ENCODE measurements at regions not wholly inside any gene's neighbourhood (a gene's known extent, or its start where the extent isn't known, plus 50 kb on each side); places are given as distances from the start of the nearest gene placed in this dataset.

DNA sequence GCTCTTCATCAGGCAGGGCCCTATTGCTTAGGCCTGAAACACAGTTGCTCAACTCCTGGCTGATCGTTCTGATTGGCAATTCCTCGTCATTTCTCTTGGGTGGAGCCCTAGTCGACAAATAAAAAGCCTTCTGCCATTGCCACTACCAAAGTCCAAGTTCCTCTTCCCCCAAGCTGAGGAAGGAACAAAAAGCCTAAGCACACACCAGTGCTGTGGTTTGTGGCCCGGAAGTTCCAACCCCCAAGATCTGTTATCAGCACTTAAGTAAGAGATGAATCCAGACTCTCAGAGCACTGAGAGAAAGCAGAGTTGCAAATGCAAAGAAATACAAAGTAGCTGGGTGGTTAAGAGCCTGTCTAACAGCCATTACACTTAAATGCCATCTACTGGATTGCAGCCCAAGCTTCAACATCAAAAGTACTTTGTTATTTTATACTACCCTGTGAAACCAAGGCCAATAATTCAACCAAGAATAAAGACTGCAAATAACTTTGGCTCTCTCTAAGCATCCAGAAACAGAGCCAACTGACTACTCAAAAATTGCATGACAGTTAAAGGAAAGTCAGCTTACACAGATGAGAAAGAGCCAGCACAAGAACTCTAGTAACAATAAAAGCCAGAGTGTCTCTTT, 1024.0 kb downstream of the GRIK2 start:
- TF ChIP-seq POLR2A (IDR thresholded peaks at IDR 0.05), result no peak
- WGBS, 2 donors, result 73 to 82% methylated on average over 4 of the region's 4 CpGs

DNA sequence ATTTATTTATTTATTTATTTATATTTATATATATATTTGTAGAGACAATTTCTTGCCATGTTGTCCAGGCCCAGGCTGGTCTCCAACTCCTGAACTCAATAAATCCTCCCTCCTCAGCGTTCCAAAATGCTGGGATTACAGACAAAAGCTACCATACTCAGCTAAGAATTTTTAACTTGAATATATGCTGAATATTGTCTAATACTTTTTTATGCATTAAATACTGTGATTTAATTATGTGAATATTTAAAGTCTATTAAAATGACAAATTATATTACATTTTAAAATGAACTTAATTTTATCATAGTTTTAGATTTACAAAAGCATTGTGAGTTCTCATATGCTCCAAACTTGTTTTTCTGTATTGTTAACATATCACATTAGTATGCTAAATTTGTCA, 1022.4 kb downstream of the GRIK2 start:
- DNase-seq (ENCODE audit: low spot score in 2 of 2), result no peak
- 85 to 87% methylated on average over 1 of the region's 1 CpG for WGBS, 2 donors
- no peaks in the 10 kb centered on the region for H3K9me3 ChIP-seq
- no peak overlapping the region for H3K4me3 ChIP-seq
- H3K4me1 ChIP-seq, result no peaks in the 10 kb centered on the region
- H3K36me3 ChIP-seq, result no peaks in the 10 kb centered on the region
- TF ChIP-seq EP300 (IDR thresholded peaks at IDR 0.05) (no peak), POLR2A (IDR thresholded peaks at IDR 0.05) (no peak)
- TF ChIP-seq, protein P1, sequence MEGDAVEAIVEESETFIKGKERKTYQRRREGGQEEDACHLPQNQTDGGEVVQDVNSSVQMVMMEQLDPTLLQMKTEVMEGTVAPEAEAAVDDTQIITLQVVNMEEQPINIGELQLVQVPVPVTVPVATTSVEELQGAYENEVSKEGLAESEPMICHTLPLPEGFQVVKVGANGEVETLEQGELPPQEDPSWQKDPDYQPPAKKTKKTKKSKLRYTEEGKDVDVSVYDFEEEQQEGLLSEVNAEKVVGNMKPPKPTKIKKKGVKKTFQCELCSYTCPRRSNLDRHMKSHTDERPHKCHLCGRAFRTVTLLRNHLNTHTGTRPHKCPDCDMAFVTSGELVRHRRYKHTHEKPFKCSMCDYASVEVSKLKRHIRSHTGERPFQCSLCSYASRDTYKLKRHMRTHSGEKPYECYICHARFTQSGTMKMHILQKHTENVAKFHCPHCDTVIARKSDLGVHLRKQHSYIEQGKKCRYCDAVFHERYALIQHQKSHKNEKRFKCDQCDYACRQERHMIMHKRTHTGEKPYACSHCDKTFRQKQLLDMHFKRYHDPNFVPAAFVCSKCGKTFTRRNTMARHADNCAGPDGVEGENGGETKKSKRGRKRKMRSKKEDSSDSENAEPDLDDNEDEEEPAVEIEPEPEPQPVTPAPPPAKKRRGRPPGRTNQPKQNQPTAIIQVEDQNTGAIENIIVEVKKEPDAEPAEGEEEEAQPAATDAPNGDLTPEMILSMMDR (IDR thresholded peaks at IDR 0.05), result no peak
- H3K27ac ChIP-seq, result no peak overlapping the region
- no peaks in the 10 kb centered on the region for H3K27me3 ChIP-seq

More for the DNA sequence above, 1024.0 kb downstream of the GRIK2 start:
- H3K4me1 ChIP-seq, result no peaks in the 10 kb centered on the region
- H3K4me3 ChIP-seq, result no peak overlapping the region
- no peaks in the 10 kb centered on the region for H3K36me3 ChIP-seq
- no peak overlapping the region for H3K27ac ChIP-seq
- no peaks in the 10 kb centered on the region for H3K9me3 ChIP-seq
- DNase-seq (ENCODE audit: low spot score in 2 of 2), result no peak
- no peaks in the 10 kb centered on the region for H3K27me3 ChIP-seq

DNA sequence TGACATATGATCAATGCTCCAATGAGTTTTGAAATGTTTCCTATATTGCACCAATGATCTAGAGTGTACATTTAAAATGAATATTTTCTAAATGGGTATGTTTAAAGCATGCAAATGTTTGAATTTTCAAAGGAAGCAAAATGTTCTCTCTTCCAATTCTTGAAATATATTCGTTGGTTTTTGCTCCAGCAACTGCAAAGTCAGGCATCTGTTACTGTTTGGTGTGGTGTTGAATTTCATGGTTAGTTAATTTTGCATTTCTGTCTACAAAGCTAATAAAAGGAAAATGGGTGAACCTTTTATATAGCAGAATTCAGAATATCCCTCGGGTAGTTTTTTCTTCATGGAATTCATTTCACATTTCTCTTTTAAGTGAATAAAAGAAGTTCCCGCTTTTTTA, 1018.3 kb downstream of the GRIK2 start:
- Histone ChIP-seq H3K27me3 (no peaks in the 10 kb centered on the region), H3K27ac (no peak overlapping the region), H3K4me3 (no peak overlapping the region), H3K9me3 (no peaks in the 10 kb centered on the region), H3K4me1 (no peaks in the 10 kb centered on the region), H3K36me3 (no peaks in the 10 kb centered on the region)
- TF ChIP-seq, protein P1 (IDR thresholded peaks at IDR 0.05), result no peak
- 75 to 76% methylated on average over 3 of the region's 3 CpGs for WGBS, 2 donors
- DNase-seq (ENCODE audit: low spot score in 2 of 2), result no peak

GRCh38 chr6:102407886-102408741, 1014.6 kb downstream of the GRIK2 start:
- H3K4me3 ChIP-seq, result no peak overlapping the region
- no peak overlapping the region for H3K27ac ChIP-seq
- H3K27me3 ChIP-seq, result no peaks in the 10 kb centered on the region
- no peaks in the 10 kb centered on the region for H3K9me3 ChIP-seq
- TF ChIP-seq, protein P1 (IDR thresholded peaks at IDR 0.05), result no peak
- 77 to 94% methylated on average over 4 of the region's 4 CpGs for WGBS, 2 donors
- no peak for DNase-seq (ENCODE audit: low spot score in 2 of 2)
- no peaks in the 10 kb centered on the region for H3K4me1 ChIP-seq
- H3K36me3 ChIP-seq, result no peaks in the 10 kb centered on the region

DNA sequence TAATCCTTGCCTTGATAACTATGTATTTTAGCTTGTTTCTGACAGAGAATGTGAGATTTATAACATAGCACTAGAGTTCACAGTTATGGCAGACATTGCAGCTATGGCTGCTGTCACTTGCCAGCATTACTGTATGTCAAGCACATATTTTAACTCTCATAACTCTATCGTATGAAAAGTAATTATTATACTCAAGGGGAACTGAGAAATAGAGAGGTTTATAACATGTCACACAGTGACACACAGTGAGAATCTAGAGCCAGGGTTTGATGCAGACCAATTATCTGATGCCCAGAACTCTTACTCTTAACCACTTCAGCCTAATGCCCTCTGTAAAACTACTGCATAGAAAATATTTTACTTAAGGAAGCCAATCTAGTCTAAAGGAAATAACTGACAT, 1012.4 kb downstream of the GRIK2 start:
- TF ChIP-seq POLR2A (IDR thresholded peaks at IDR 0.05) (no peak), EP300 (IDR thresholded peaks at IDR 0.05) (no peak)
- TF ChIP-seq, protein P1 (IDR thresholded peaks at IDR 0.05), result no peak
- WGBS, 2 donors, result 67 to 70% methylated on average over 1 of the region's 1 CpG

More for the DNA sequence above, 1012.4 kb downstream of the GRIK2 start:
- no peaks in the 10 kb centered on the region for H3K27me3 ChIP-seq
- no peaks in the 10 kb centered on the region for H3K4me1 ChIP-seq
- H3K36me3 ChIP-seq, result no peaks in the 10 kb centered on the region
- no peak for DNase-seq (ENCODE audit: low spot score in 2 of 2)
- no peak overlapping the region for H3K4me3 ChIP-seq
- no peak overlapping the region for H3K27ac ChIP-seq
- no peaks in the 10 kb centered on the region for H3K9me3 ChIP-seq

Measured in tibial nerve (tissue), 4 donors.